ENCODE measurements at regions not wholly inside any gene's neighbourhood (a gene's known extent, or its start where the extent isn't known, plus 50 kb on each side); places are given as distances from the start of the nearest gene placed in this dataset.

DNA sequence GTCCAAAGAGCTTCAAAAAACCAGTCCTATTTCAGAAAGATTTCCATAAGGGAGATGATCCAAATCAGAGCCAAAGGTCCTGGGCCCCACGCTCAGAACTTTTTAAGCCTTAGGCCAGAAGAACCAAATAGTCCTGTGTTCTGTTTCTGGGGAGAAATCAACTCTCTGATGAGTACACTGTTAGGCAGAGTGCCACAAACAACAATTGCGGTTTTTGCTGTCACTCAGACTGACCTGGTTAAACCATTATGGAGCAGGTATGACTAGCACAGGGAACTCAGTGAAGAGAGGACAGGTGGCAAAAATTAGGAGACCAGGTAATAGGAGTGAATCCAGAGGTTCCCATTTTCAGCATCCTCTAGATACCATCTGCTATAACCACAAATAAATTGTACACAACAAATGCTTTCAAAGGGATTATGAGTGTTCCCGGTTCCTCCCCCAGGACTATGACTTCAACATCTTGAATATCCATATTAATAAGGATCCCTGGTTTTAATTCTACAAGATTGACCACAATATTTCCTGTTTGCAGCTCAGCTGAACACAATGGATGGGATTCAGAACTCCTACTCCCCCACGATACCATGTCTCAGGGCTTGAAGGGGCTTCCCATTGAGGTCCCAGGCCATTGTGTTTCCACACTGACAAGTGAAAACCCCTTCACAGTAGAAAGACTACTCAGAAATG is 52.1 kb upstream of the FREM1 start:
- DNase-seq (ENCODE audit: low read depth in 2 of 2), result no peak

DNA sequence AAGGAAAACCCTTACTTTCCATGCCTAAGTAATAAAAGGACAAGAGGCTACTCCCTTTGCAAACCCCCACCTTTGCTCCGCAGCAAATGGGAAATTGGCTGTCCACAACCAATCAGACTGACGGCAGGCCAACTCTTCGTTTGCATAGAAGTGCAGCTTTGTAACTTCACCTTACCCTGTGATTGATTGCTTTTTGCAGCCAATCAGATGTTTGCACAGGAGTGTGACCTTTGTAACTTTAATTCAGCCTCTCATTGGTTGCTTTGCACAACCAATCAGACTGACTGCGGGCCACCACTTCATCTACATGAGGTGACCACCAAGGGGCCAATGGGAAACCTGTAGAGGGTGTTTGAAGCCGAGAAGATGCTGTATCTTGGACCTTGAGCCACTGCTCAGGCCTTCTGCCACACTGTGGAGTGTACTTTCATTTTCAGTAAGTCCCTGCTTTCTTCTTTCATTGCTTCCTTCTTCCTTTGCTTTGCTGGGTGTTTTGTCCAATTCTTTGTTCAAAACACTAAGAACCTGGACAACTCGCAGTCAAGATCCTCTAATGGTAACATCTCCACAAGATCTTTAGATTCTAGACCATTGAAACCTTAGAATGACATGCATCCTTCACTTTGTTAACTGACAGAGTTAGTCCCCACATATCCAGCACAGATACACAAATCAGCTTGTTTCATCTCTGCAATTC is 51.3 kb upstream of the FREM1 start:
- no peak for DNase-seq (ENCODE audit: low read depth in 2 of 2)

DNA sequence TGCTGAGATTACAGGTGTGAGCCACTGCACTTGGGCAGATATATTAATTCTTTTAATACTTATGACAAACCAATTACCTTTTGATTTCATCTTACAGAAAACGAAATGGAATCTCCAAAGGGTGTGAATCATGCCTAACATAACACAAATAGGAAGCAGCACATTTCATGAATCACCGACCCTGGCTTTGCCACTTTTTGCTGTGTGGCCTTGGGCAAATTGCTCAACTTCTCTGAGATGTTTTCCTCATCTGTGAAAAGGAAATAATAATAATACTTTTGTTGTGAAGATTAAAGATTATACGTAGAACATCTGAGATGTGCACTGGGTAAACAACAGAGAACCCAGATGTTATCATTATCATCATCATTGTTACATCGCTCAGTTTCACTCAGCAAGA is 50.7 kb upstream of the FREM1 start:
- DNase-seq (ENCODE audit: low read depth in 2 of 2), result no peak

All from stimulated activated CD4-positive, alpha-beta T cell treated with anti-CD3 and anti-CD28 coated beads, Interleukin-1b, Interleukin-23, amount 100 ng/mL, for 1 hour (primary cell).